ENCODE measurements at regions not wholly inside any gene's neighbourhood (a gene's known extent, or its start where the extent isn't known, plus 50 kb on each side); places are given as distances from the start of the nearest gene placed in this dataset.

GRCh38 chrY:15162211-15162610 is 637.9 kb downstream of the NLGN4Y start:
- Histone ChIP-seq H3K36me3 (ENCODE audit: control insufficient read depth, insufficient read depth, low read length) (no peaks in the 10 kb centered on the region), H3K27ac (ENCODE audit: low read length) (no peak overlapping the region), H3K4me3 (ENCODE audit: low read length) (no peak overlapping the region), H3K9me3 (ENCODE audit: control insufficient read depth, insufficient read depth, low read length) (no peaks in the 10 kb centered on the region), H3K4me1 (ENCODE audit: control insufficient read depth, insufficient read depth, low read length) (no peaks in the 10 kb centered on the region), H3K27me3 (ENCODE audit: control insufficient read depth, insufficient read depth, low read length) (no peaks in the 10 kb centered on the region)
- no CpG with 5 or more reads among the region's 2 CpGs for WGBS (ENCODE audit: insufficient coverage, insufficient read length)
- no peak for DNase-seq (ENCODE audit: low read depth, low spot score)

GRCh38 chrY:15179890-15180289 is 655.6 kb downstream of the NLGN4Y start:
- Histone ChIP-seq H3K27me3 (ENCODE audit: control insufficient read depth, insufficient read depth, low read length) (no peaks in the 10 kb centered on the region), H3K27ac (ENCODE audit: low read length) (no peak overlapping the region), H3K4me1 (ENCODE audit: control insufficient read depth, insufficient read depth, low read length) (no peaks in the 10 kb centered on the region), H3K36me3 (ENCODE audit: control insufficient read depth, insufficient read depth, low read length) (no peaks in the 10 kb centered on the region), H3K4me3 (ENCODE audit: low read length) (no peak overlapping the region), H3K9me3 (ENCODE audit: control insufficient read depth, insufficient read depth, low read length) (no peaks in the 10 kb centered on the region)
- DNase-seq (ENCODE audit: low read depth, low spot score), result no peak
- WGBS (ENCODE audit: insufficient coverage, insufficient read length), result no CpG with 5 or more reads among the region's 2 CpGs

GRCh38 chrY:15229056-15229455 is 704.7 kb downstream of the NLGN4Y start:
- no CpG with 5 or more reads among the region's 2 CpGs for WGBS (ENCODE audit: insufficient coverage, insufficient read length)

GRCh38 chrY:15239596-15240132 is 715.3 kb downstream of the NLGN4Y start:
- no CpG with 5 or more reads among the region's 1 CpG for WGBS (ENCODE audit: insufficient coverage, insufficient read length)

More at GRCh38 chrY:15229056-15229455, 704.7 kb downstream of the NLGN4Y start:
- no peaks in the 10 kb centered on the region for H3K4me1 ChIP-seq (ENCODE audit: control insufficient read depth, insufficient read depth, low read length)
- no peaks in the 10 kb centered on the region for H3K9me3 ChIP-seq (ENCODE audit: control insufficient read depth, insufficient read depth, low read length)
- no peak for DNase-seq (ENCODE audit: low read depth, low spot score)
- H3K4me3 ChIP-seq (ENCODE audit: low read length), result no peak overlapping the region
- no peaks in the 10 kb centered on the region for H3K36me3 ChIP-seq (ENCODE audit: control insufficient read depth, insufficient read depth, low read length)
- H3K27ac ChIP-seq (ENCODE audit: low read length), result no peak overlapping the region
- H3K27me3 ChIP-seq (ENCODE audit: control insufficient read depth, insufficient read depth, low read length), result no peaks in the 10 kb centered on the region

GRCh38 chrY:15259286-15259685 is 735.0 kb downstream of the NLGN4Y start:
- no peak overlapping the region for H3K4me3 ChIP-seq (ENCODE audit: low read length)
- WGBS (ENCODE audit: insufficient coverage, insufficient read length), result no CpG with 5 or more reads among the region's 3 CpGs
- no peak for DNase-seq (ENCODE audit: low read depth, low spot score)
- no peaks in the 10 kb centered on the region for H3K9me3 ChIP-seq (ENCODE audit: control insufficient read depth, insufficient read depth, low read length)
- H3K4me1 ChIP-seq (ENCODE audit: control insufficient read depth, insufficient read depth, low read length), result no peaks in the 10 kb centered on the region
- no peaks in the 10 kb centered on the region for H3K36me3 ChIP-seq (ENCODE audit: control insufficient read depth, insufficient read depth, low read length)
- no peaks in the 10 kb centered on the region for H3K27me3 ChIP-seq (ENCODE audit: control insufficient read depth, insufficient read depth, low read length)
- H3K27ac ChIP-seq (ENCODE audit: low read length), result no peak overlapping the region

More at GRCh38 chrY:15239596-15240132, 715.3 kb downstream of the NLGN4Y start:
- Histone ChIP-seq H3K4me1 (ENCODE audit: control insufficient read depth, insufficient read depth, low read length) (no peaks in the 10 kb centered on the region), H3K27ac (ENCODE audit: low read length) (no peak overlapping the region), H3K4me3 (ENCODE audit: low read length) (no peak overlapping the region), H3K36me3 (ENCODE audit: control insufficient read depth, insufficient read depth, low read length) (no peaks in the 10 kb centered on the region), H3K9me3 (ENCODE audit: control insufficient read depth, insufficient read depth, low read length) (no peaks in the 10 kb centered on the region), H3K27me3 (ENCODE audit: control insufficient read depth, insufficient read depth, low read length) (no peaks in the 10 kb centered on the region)
- no peak for DNase-seq (ENCODE audit: low read depth, low spot score)

GRCh38 chrY:15286572-15286971 is 762.2 kb downstream of the NLGN4Y start:
- Histone ChIP-seq H3K4me3 (ENCODE audit: low read length) (no peak overlapping the region), H3K4me1 (ENCODE audit: control insufficient read depth, insufficient read depth, low read length) (no peaks in the 10 kb centered on the region), H3K36me3 (ENCODE audit: control insufficient read depth, insufficient read depth, low read length) (no peaks in the 10 kb centered on the region), H3K27me3 (ENCODE audit: control insufficient read depth, insufficient read depth, low read length) (no peaks in the 10 kb centered on the region), H3K27ac (ENCODE audit: low read length) (no peak overlapping the region), H3K9me3 (ENCODE audit: control insufficient read depth, insufficient read depth, low read length) (no peaks in the 10 kb centered on the region)
- DNase-seq (ENCODE audit: low read depth, low spot score), result no peak
- WGBS (ENCODE audit: insufficient coverage, insufficient read length), result no CpG with 5 or more reads among the region's 1 CpG

- no peak overlapping the region for H3K27ac ChIP-seq (ENCODE audit: low read length)
- no peak overlapping the region for H3K4me3 ChIP-seq (ENCODE audit: low read length)
- DNase-seq (ENCODE audit: low read depth, low spot score), result no peak
- H3K36me3 ChIP-seq (ENCODE audit: control insufficient read depth, insufficient read depth, low read length), result no peaks in the 10 kb centered on the region
- H3K9me3 ChIP-seq (ENCODE audit: control insufficient read depth, insufficient read depth, low read length), result no peaks in the 10 kb centered on the region
- H3K27me3 ChIP-seq (ENCODE audit: control insufficient read depth, insufficient read depth, low read length), result no peaks in the 10 kb centered on the region
- WGBS (ENCODE audit: insufficient coverage, insufficient read length), result no CpG with 5 or more reads among the region's 2 CpGs
- no peaks in the 10 kb centered on the region for H3K4me1 ChIP-seq (ENCODE audit: control insufficient read depth, insufficient read depth, low read length)
These were observed 765.5 kb downstream of the NLGN4Y start for GRCh38 chrY:15289821-15290220.

- no peaks in the 10 kb centered on the region for H3K36me3 ChIP-seq (ENCODE audit: control insufficient read depth, insufficient read depth, low read length)
- no peaks in the 10 kb centered on the region for H3K4me1 ChIP-seq (ENCODE audit: control insufficient read depth, insufficient read depth, low read length)
- no peak overlapping the region for H3K27ac ChIP-seq (ENCODE audit: low read length)
- H3K9me3 ChIP-seq (ENCODE audit: control insufficient read depth, insufficient read depth, low read length), result no peaks in the 10 kb centered on the region
- no peak overlapping the region for H3K4me3 ChIP-seq (ENCODE audit: low read length)
- H3K27me3 ChIP-seq (ENCODE audit: control insufficient read depth, insufficient read depth, low read length), result no peaks in the 10 kb centered on the region
- no CpG with 5 or more reads among the region's 8 CpGs for WGBS (ENCODE audit: insufficient coverage, insufficient read length)
- peak; percentile 2 for DNase-seq (ENCODE audit: low read depth, low spot score)
These were observed 768.6 kb downstream of the NLGN4Y start for GRCh38 chrY:15292881-15293280.

- Histone ChIP-seq H3K4me1 (ENCODE audit: control insufficient read depth, insufficient read depth, low read length) (no peaks in the 10 kb centered on the region), H3K27me3 (ENCODE audit: control insufficient read depth, insufficient read depth, low read length) (no peaks in the 10 kb centered on the region), H3K27ac (ENCODE audit: low read length) (no peak overlapping the region), H3K4me3 (ENCODE audit: low read length) (no peak overlapping the region), H3K36me3 (ENCODE audit: control insufficient read depth, insufficient read depth, low read length) (no peaks in the 10 kb centered on the region), H3K9me3 (ENCODE audit: control insufficient read depth, insufficient read depth, low read length) (no peaks in the 10 kb centered on the region)
- WGBS (ENCODE audit: insufficient coverage, insufficient read length), result no CpG with 5 or more reads among the region's 3 CpGs
- DNase-seq (ENCODE audit: low read depth, low spot score), result no peak
These were observed 777.5 kb downstream of the NLGN4Y start for GRCh38 chrY:15301879-15302278.

GRCh38 chrY:15312166-15312565 is 787.8 kb downstream of the NLGN4Y start:
- H3K9me3 ChIP-seq (ENCODE audit: control insufficient read depth, insufficient read depth, low read length), result no peaks in the 10 kb centered on the region
- no peak overlapping the region for H3K4me3 ChIP-seq (ENCODE audit: low read length)
- H3K36me3 ChIP-seq (ENCODE audit: control insufficient read depth, insufficient read depth, low read length), result no peaks in the 10 kb centered on the region
- no peaks in the 10 kb centered on the region for H3K4me1 ChIP-seq (ENCODE audit: control insufficient read depth, insufficient read depth, low read length)
- no peak for DNase-seq (ENCODE audit: low read depth, low spot score)
- H3K27ac ChIP-seq (ENCODE audit: low read length), result no peak overlapping the region
- WGBS (ENCODE audit: insufficient coverage, insufficient read length), result no CpG with 5 or more reads among the region's 2 CpGs
- H3K27me3 ChIP-seq (ENCODE audit: control insufficient read depth, insufficient read depth, low read length), result no peaks in the 10 kb centered on the region

GRCh38 chrY:15324189-15324588 is 799.9 kb downstream of the NLGN4Y start:
- no CpG with 5 or more reads among the region's 2 CpGs for WGBS (ENCODE audit: insufficient coverage, insufficient read length)
- H3K27me3 ChIP-seq (ENCODE audit: control insufficient read depth, insufficient read depth, low read length), result no peaks in the 10 kb centered on the region
- no peaks in the 10 kb centered on the region for H3K36me3 ChIP-seq (ENCODE audit: control insufficient read depth, insufficient read depth, low read length)
- H3K27ac ChIP-seq (ENCODE audit: low read length), result no peak overlapping the region
- no peaks in the 10 kb centered on the region for H3K4me1 ChIP-seq (ENCODE audit: control insufficient read depth, insufficient read depth, low read length)
- no peak overlapping the region for H3K4me3 ChIP-seq (ENCODE audit: low read length)
- no peaks in the 10 kb centered on the region for H3K9me3 ChIP-seq (ENCODE audit: control insufficient read depth, insufficient read depth, low read length)
- no peak for DNase-seq (ENCODE audit: low read depth, low spot score)

Data from iPS DF 6.9 (cell line).